ENCODE measurements at regions not wholly inside any gene's neighbourhood (a gene's known extent, or its start where the extent isn't known, plus 50 kb on each side); places are given as distances from the start of the nearest gene placed in this dataset.

DNA sequence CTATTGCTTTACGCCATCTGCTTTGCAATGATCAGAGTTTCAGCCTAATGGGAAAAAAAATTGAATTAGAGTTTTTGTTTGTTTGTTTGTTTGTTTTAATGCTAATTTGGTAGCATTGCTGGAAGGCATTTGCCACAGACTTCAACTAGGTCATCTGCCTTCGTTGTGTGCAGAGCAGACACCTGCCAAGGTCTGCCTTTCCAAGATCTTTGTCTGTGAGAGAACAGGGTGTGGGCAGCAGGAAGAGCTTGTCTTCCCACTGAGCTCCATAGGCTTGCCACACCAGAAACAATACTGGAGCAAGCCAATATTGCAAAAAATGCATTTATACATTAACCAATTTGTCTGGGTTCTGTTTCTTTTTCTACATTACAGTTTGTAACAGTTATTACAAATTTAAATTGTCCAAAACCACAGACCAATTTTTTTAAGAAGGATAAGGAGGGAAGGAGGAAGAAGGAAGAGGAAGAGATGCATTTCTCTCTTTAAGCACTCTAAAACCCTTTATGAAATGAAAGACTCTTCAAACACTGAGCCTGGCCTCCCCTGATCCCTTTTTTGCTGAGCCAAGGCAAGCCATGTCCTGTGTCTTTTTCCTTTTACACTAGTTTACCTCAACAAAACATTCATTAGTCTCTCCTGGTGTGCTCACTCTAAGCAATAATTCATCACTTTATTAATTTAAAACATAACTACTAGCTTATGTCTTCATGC, 210.5 kb downstream of the SNX18 start:
- no peak overlapping the region for H3K9ac ChIP-seq

DNA sequence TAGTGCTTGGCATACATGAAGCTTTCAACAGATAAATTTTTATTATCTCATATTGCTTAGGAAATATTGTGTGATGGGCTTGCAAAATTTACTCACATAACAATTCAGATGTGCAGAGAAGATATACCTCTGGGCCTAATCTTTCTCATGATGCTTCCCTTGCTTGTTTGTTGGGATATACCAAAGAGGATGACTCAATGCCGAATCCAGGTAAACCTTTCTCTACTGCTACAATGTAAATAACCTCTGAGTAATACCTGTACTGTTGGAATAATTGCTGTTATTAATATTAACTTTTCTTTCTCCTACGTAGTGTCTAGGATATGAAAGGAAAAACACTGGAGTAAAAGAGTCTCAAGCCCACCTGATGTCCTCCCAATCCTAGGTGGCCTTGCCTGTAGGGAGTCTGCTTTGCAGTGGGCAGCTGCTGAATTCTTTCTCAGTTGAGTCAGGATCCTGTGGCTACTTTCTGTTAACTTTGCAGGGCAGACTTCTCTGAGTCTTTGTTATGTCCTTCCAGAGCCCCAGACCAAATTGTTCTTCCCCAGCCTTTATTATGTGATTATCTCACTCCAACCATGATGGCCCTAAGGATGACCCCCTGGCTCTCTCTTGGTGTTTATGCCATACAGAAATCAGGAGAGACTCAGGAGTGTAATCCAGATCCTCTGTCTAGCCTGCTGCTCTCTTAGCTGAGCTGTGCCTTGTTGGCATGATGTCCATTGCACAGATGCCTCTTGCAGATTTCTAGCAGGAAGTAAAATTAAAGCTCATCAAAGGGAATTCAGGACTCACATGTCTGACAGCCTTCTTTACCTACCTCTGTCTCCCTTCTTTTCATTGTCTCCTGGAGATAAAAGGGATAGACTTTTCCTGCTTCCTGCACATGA, 208.1 kb downstream of the SNX18 start:
- H3K9me3 ChIP-seq (ENCODE audit: control insufficient read depth, low read length): no peaks in the 10 kb centered on the region
- no peak overlapping the region for H3K9ac ChIP-seq
- H3K4me1 ChIP-seq: peaks cover 3% of the 10 kb centered on the region
- no peaks in the 10 kb centered on the region for H3K36me3 ChIP-seq (ENCODE audit: control insufficient read depth, insufficient read depth, low read length)
- H3K27me3 ChIP-seq (ENCODE audit: control insufficient read depth, insufficient read depth, low read length): no peaks in the 10 kb centered on the region
- no peak overlapping the region for H3K4me2 ChIP-seq (ENCODE audit: low read length)
- H2AFZ ChIP-seq: no peak overlapping the region
- H3K79me2 ChIP-seq: no peaks in the 10 kb centered on the region
- H3K4me3 ChIP-seq (ENCODE audit: low read depth, low read length): no peak overlapping the region
- no peak overlapping the region for H3K27ac ChIP-seq
- TF ChIP-seq, protein P1, sequence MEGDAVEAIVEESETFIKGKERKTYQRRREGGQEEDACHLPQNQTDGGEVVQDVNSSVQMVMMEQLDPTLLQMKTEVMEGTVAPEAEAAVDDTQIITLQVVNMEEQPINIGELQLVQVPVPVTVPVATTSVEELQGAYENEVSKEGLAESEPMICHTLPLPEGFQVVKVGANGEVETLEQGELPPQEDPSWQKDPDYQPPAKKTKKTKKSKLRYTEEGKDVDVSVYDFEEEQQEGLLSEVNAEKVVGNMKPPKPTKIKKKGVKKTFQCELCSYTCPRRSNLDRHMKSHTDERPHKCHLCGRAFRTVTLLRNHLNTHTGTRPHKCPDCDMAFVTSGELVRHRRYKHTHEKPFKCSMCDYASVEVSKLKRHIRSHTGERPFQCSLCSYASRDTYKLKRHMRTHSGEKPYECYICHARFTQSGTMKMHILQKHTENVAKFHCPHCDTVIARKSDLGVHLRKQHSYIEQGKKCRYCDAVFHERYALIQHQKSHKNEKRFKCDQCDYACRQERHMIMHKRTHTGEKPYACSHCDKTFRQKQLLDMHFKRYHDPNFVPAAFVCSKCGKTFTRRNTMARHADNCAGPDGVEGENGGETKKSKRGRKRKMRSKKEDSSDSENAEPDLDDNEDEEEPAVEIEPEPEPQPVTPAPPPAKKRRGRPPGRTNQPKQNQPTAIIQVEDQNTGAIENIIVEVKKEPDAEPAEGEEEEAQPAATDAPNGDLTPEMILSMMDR (IDR thresholded peaks at IDR 0.05): no peak

More for the DNA sequence above, 210.5 kb downstream of the SNX18 start:
- Histone ChIP-seq H3K9me3 (ENCODE audit: control insufficient read depth, low read length) (no peaks in the 10 kb centered on the region), H3K36me3 (ENCODE audit: control insufficient read depth, insufficient read depth, low read length) (no peaks in the 10 kb centered on the region), H2AFZ (no peak overlapping the region), H3K27ac (no peak overlapping the region), H3K4me3 (ENCODE audit: low read depth, low read length) (no peak overlapping the region), H3K79me2 (no peaks in the 10 kb centered on the region), H3K4me2 (ENCODE audit: low read length) (no peak overlapping the region), H3K4me1 (peaks cover 3% of the 10 kb centered on the region), H3K27me3 (ENCODE audit: control insufficient read depth, insufficient read depth, low read length) (no peaks in the 10 kb centered on the region)
- TF ChIP-seq, protein P1 (IDR thresholded peaks at IDR 0.05): no peak

DNA sequence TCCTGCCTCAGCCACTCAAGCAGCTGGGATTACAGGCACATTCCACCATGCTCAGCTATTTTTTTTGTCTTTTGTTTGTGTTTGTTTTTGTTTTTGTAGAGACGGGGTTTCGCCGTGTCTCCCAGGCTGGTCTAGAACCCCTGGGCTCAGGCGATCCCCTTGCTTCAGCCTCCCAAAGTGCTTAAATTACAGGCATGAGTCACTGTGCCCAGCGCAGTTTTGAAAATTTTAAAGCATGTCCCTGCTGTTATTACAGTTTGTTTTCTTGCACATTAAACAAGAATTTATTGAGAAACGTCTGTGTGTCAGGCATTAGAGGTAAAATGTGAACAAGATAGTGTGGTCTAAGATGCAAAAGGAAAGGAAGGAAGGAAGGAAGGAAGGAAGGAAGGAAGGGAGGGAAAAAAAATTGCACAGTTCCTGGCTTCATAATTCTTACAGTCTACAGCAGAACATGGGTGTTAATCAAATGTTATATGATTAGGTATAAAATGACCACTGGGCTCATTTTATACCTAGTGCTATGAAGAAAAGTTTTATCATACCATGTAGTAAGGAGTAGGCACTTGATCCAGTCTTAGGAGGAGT, 205.4 kb downstream of the SNX18 start:
- no peaks in the 10 kb centered on the region for H3K36me3 ChIP-seq (ENCODE audit: control insufficient read depth, insufficient read depth, low read length)
- H3K79me2 ChIP-seq: no peaks in the 10 kb centered on the region
- no peaks in the 10 kb centered on the region for H3K27me3 ChIP-seq (ENCODE audit: control insufficient read depth, insufficient read depth, low read length)
- TF ChIP-seq, protein P1 (IDR thresholded peaks at IDR 0.05): no peak
- H2AFZ ChIP-seq: no peak overlapping the region
- peaks cover 4% of the 10 kb centered on the region for H3K4me1 ChIP-seq
- no peaks in the 10 kb centered on the region for H3K9me3 ChIP-seq (ENCODE audit: control insufficient read depth, low read length)
- H3K4me2 ChIP-seq (ENCODE audit: low read length): no peak overlapping the region
- no peak overlapping the region for H3K4me3 ChIP-seq (ENCODE audit: low read depth, low read length)
- no peak overlapping the region for H3K9ac ChIP-seq
- no peak overlapping the region for H3K27ac ChIP-seq

DNA sequence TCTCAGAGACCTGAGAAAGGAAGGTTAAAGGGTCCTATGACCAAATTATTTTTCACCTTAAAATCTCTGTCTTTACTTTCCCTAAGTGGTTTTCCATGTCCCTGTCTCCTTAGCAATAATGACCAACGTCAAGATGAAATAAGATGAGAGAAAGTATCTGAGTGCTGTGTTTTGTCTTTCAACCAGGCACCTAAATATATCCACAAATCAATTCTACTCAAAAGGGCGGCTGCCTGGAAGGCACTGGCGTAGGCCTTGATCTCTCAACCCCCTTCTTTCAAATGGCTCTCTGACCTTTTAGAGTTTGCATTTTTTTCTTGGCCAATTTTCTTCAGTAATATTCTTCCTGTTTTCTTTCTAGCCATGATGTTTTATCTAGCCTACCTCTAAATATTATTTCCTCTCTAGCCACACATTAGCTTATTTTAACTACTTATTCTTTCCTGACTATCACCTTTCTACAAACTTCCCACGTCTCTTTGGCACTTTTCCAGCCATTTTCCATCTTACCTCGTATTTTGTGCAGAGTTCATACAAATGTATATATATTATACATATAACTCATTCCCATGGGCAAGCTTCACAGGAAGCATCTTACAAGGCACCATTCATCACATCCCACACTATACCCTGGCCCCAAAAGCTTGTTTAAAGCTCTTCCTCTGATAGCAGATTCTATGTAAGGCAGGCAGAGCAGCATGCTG, 204.5 kb downstream of the SNX18 start:
- H3K27ac ChIP-seq: no peak overlapping the region
- TF ChIP-seq, protein P1 (IDR thresholded peaks at IDR 0.05): no peak
- no peak overlapping the region for H3K9ac ChIP-seq
- no peaks in the 10 kb centered on the region for H3K79me2 ChIP-seq
- H3K4me3 ChIP-seq (ENCODE audit: low read depth, low read length): no peak overlapping the region
- H3K36me3 ChIP-seq (ENCODE audit: control insufficient read depth, insufficient read depth, low read length): no peaks in the 10 kb centered on the region
- peaks cover 4% of the 10 kb centered on the region for H3K4me1 ChIP-seq
- no peak overlapping the region for H2AFZ ChIP-seq
- H3K4me2 ChIP-seq (ENCODE audit: low read length): no peak overlapping the region
- no peaks in the 10 kb centered on the region for H3K27me3 ChIP-seq (ENCODE audit: control insufficient read depth, insufficient read depth, low read length)
- no peaks in the 10 kb centered on the region for H3K9me3 ChIP-seq (ENCODE audit: control insufficient read depth, low read length)
